Adrenal gland (tissue), 9 donors: ENCODE measurements at regions not wholly inside any gene's neighbourhood (a gene's known extent, or its start where the extent isn't known, plus 50 kb on each side); places are given as distances from the start of the nearest gene placed in this dataset.

ENCODE experiments used
- DNase-seq, 7 donors: peaks; one replicate each; pipeline ENCODE4 v3.0.0-alpha.2; 2019 to 2020
- H3K27ac ChIP-seq, 5 donors: fragments of 200-600 bp; sonication (generic) in 4 of 5; 1 replicate in 3 of 5; 2 replicates in 2 of 5; pipeline versions ENCODE4 v1.5.1 to v1.8.0; 2016 to 2020; ENCODE audit warnings: mild to moderate bottlenecking in 1 of 5
- H3K27me3 ChIP-seq: fragments of 200-600 bp; 2 replicates; pipeline ENCODE4 v1.8.0; 2021
- H3K36me3 ChIP-seq, 2 donors: fragments of 200-600 bp; replicated peaks in 1 of 2; 1 replicate in 1 of 2; 2 replicates in 1 of 2; pipeline versions ENCODE4 v1.5.1 to v1.8.0; 2018 to 2022
- H3K4me1 ChIP-seq, 2 donors: fragments of 200-600 bp; replicated peaks in 1 of 2; 1 replicate in 1 of 2; 2 replicates in 1 of 2; pipeline versions ENCODE4 v1.5.1 to v1.8.0; 2018 to 2021
- H3K4me3 ChIP-seq, 4 donors: fragments of 200-600 bp; sonication (generic) in 3 of 4; one replicate each; pipeline ENCODE4 v1.5.1; 2016 to 2018
- H3K9me3 ChIP-seq, 3 donors: fragments of 200-600 bp; sonication (generic) in 1 of 3; replicated peaks in 1 of 3; 1 replicate in 2 of 3; 2 replicates in 1 of 3; pipeline versions ENCODE4 v1.5.1 to v1.8.0; 2016 to 2021
- POLR2A ChIP-seq, 2 donors: fragments of 450-650 bp; IDR thresholded peaks; one replicate each; pipeline ENCODE4 v1.6.1; 2017; ENCODE audit warnings: antibody characterized with exemption in 2 of 2, mild to moderate bottlenecking in 2 of 2, moderate library complexity in 1 of 2
- WGBS, 4 donors: extraction: QIAGEN DNeasy Blood & Tissue Kit in 2 of 4; methylation state at CpG; one replicate each; pipeline versions ENCODE4 v1.1.5 to v1.1.7; 2013 to 2017; 5-methylcytosine and 5-hydroxymethylcytosine counted together
- intact Hi-C, 2 donors: fragments of 100-400 bp; cut with DNase I; formaldehyde crosslinking; loops; one replicate each; pipeline versions ENCODE4 v1.14.1 to v1.15.0; 2022 to 2023
- TF ChIP-seq, protein P1 (sequence below), 6 experiments: fragments of 450-650 bp in 4 of 6; fragments of 200-600 bp in 2 of 6; sonication (generic) in 1 of 6; IDR thresholded peaks; 1 replicate in 5 of 6; 2 replicates in 1 of 6; pipeline versions ENCODE4 v1.5.1 to v1.8.0; 2016 to 2021; ENCODE audit warnings: antibody characterized with exemption in 6 of 6, mild to moderate bottlenecking in 2 of 6, moderate library complexity in 1 of 6
- donor health status: healthy with polysubstance abuse.
- donor health status: Bipolar disorder and iron deficiency.
- donor health status: DM: yes; HTN: yes; CAD: no.
- donor health status: DM: no; HTN: no; CAD: no.
- donor health status: DM: no; HTN: no; CAD: no.

DNA sequence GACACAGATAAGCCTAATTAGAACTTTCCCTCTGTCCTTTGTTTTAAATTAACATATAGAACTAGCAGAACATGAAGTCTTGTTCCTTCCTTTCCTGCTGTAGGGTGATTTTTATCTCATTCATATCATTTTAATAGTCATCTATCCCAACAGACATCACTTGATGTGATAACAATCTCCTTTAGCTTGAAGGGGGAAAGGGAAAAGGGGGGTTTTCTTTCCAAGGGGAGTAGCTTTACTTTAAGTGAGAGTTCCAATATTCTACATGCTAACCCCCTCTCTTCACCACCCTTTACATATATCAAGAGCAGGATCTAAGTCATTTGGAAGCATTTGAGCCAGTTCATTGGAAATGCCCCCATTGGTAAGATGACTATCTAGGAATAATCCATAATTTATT is 241.9 kb downstream of the HHIPL2 start:
- TF ChIP-seq POLR2A (IDR thresholded peaks at IDR 0.05) = no peak
- TF ChIP-seq, protein P1, sequence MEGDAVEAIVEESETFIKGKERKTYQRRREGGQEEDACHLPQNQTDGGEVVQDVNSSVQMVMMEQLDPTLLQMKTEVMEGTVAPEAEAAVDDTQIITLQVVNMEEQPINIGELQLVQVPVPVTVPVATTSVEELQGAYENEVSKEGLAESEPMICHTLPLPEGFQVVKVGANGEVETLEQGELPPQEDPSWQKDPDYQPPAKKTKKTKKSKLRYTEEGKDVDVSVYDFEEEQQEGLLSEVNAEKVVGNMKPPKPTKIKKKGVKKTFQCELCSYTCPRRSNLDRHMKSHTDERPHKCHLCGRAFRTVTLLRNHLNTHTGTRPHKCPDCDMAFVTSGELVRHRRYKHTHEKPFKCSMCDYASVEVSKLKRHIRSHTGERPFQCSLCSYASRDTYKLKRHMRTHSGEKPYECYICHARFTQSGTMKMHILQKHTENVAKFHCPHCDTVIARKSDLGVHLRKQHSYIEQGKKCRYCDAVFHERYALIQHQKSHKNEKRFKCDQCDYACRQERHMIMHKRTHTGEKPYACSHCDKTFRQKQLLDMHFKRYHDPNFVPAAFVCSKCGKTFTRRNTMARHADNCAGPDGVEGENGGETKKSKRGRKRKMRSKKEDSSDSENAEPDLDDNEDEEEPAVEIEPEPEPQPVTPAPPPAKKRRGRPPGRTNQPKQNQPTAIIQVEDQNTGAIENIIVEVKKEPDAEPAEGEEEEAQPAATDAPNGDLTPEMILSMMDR (IDR thresholded peaks at IDR 0.05) = no peak
- intact Hi-C loops = no loop called here
- DNase-seq = no peak
- H3K36me3 ChIP-seq = no peaks in the 10 kb centered on the region
- no peaks in the 10 kb centered on the region for H3K27me3 ChIP-seq
- no peak overlapping the region for H3K4me3 ChIP-seq
- no peak overlapping the region for H3K27ac ChIP-seq
- H3K9me3 ChIP-seq = no peaks in the 10 kb centered on the region
- H3K4me1 ChIP-seq = no peaks in the 10 kb centered on the region

DNA sequence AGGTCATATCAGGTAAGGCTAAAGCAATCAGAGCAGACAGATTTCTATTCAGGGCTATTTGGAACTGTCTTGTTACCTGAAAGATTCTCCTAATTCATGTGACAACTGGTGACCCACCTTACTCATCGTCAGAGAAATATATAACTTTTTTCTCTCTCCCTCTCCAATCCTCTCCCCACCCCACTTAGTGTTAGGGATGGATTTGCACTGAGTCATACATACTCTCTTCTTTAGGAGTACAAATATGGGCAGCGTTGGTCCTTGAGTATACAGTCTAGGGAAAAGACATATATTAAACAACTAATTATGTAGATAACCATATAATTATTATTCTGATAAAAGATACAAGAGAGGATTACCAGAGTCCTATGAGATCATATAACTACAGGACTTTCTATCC is 246.3 kb downstream of the HHIPL2 start:
- Histone ChIP-seq H3K9me3 (no peaks in the 10 kb centered on the region), H3K27me3 (no peaks in the 10 kb centered on the region), H3K4me3 (no peak overlapping the region), H3K27ac (no peak overlapping the region), H3K4me1 (no peaks in the 10 kb centered on the region), H3K36me3 (no peaks in the 10 kb centered on the region)
- intact Hi-C loops = no loop called here
- TF ChIP-seq, protein P1 (IDR thresholded peaks at IDR 0.05) = no peak
- TF ChIP-seq POLR2A (IDR thresholded peaks at IDR 0.05) = no peak
- DNase-seq = no peak
- 68 to 86% (median 76%) methylated on average over 2 of the region's 2 CpGs for WGBS, 4 donors

DNA sequence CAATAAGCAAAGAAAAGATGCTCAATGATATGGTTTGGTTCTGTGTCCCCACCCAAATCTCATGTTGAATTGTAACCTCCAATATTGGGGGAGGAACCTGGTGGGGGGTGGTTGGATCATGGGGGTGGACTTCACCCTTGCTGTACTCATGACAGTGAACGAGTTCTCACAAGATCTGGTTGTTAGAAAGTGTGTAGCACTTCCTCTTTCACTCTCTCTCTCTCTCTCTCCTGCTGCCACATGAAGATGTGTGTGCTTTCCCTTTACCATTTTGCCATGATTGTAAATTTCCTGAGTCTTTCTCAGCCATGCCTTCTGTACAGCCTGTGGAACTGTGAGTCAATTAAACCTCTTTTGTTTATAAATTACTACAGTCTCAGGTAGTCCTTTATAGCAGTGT is 248.4 kb downstream of the HHIPL2 start:
- TF ChIP-seq POLR2A (IDR thresholded peaks at IDR 0.05) = no peak
- TF ChIP-seq, protein P1 (IDR thresholded peaks at IDR 0.05) = no peak
- no peak overlapping the region for H3K4me3 ChIP-seq
- peaks cover 0 to 6% (median 0%) of the 10 kb centered on the region in 3 donors for H3K9me3 ChIP-seq
- intact Hi-C loops = no loop called here
- DNase-seq = no peak
- WGBS, 4 donors = 59 to 72% (median 64%) methylated on average over 1 of the region's 1 CpG
- H3K27ac ChIP-seq = no peak overlapping the region
- H3K36me3 ChIP-seq = no peaks in the 10 kb centered on the region
- H3K4me1 ChIP-seq = no peaks in the 10 kb centered on the region
- H3K27me3 ChIP-seq = no peaks in the 10 kb centered on the region

DNA sequence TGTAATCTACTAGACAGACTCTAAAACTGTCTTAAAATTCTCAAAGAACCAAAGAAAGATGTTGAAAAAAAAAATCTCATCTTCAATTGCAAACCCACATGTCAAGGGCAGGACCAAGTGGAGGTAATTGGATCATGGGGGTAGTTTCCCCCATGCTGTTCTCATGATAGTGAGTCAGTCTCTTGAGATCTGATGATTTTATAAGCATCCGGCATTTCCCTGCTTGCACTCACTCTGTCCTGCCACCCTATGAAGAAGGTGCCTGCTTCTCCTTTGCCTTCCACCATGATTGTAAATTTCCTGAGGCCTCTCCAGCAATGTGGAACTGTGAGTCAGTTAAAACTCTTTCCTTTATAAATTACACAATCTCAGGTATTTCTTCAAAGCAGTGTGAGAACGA is 257.0 kb downstream of the HHIPL2 start:
- Histone ChIP-seq H3K4me1 (peaks cover 0 to 4% of the 10 kb centered on the region in 2 donors), H3K27me3 (no peaks in the 10 kb centered on the region), H3K4me3 (no peak overlapping the region), H3K27ac (no peak overlapping the region), H3K36me3 (no peaks in the 10 kb centered on the region), H3K9me3 (peaks cover 0 to 6% (median 0%) of the 10 kb centered on the region in 3 donors)
- DNase-seq = no peak
- intact Hi-C loops = no loop called here
- TF ChIP-seq, protein P1 (IDR thresholded peaks at IDR 0.05) = no peak
- TF ChIP-seq POLR2A (IDR thresholded peaks at IDR 0.05) = no peak
- 87 to 94% (median 92%) methylated on average over 2 of the region's 2 CpGs for WGBS, 4 donors
